ENCODE measurements at regions not wholly inside any gene's neighbourhood (a gene's known extent, or its start where the extent isn't known, plus 50 kb on each side); places are given as distances from the start of the nearest gene placed in this dataset.

GRCh38 chr7:136254148-136254547 lies 277.0 kb upstream of the MTPN start:
- 60 to 76% methylated on average over 6 of the region's 6 CpGs for WGBS, 2 donors
- H3K27me3 ChIP-seq: no peaks in the 10 kb centered on the region
- H3K9me3 ChIP-seq: no peaks in the 10 kb centered on the region
- no peak overlapping the region for H3K4me3 ChIP-seq
- ATAC-seq (ENCODE audit: low FRiP score in 2 of 2): no peak
- no peaks in the 10 kb centered on the region for H3K36me3 ChIP-seq
- no peak overlapping the region for H3K27ac ChIP-seq
- no peak for DNase-seq
- no peaks in the 10 kb centered on the region for H3K4me1 ChIP-seq
- TF ChIP-seq POLR2A (IDR thresholded peaks at IDR 0.05): no peak
- TF ChIP-seq EP300 (IDR thresholded peaks at IDR 0.05): no peak

GRCh38 chr7:136251826-136252225 lies 274.7 kb upstream of the MTPN start:
- no peaks in the 10 kb centered on the region for H3K27me3 ChIP-seq
- H3K4me1 ChIP-seq: no peaks in the 10 kb centered on the region
- no peak overlapping the region for H3K4me3 ChIP-seq
- no peak overlapping the region for H3K27ac ChIP-seq
- no peaks in the 10 kb centered on the region for H3K36me3 ChIP-seq
- DNase-seq (no peak), ATAC-seq (ENCODE audit: low FRiP score in 2 of 2) (no peak)
- H3K9me3 ChIP-seq: no peaks in the 10 kb centered on the region
- TF ChIP-seq CTCF (IDR thresholded peaks at IDR 0.05): no peak
- TF ChIP-seq POLR2A (IDR thresholded peaks at IDR 0.05): no peak
- TF ChIP-seq EP300 (IDR thresholded peaks at IDR 0.05): no peak
- 75% methylated on average over 3 of the region's 3 CpGs for WGBS, 2 donors

GRCh38 chr7:136247211-136247610 lies 270.1 kb upstream of the MTPN start:
- Histone ChIP-seq H3K4me3 (no peak overlapping the region), H3K9me3 (no peaks in the 10 kb centered on the region), H3K27ac (no peak overlapping the region), H3K4me1 (no peaks in the 10 kb centered on the region), H3K36me3 (no peaks in the 10 kb centered on the region), H3K27me3 (no peaks in the 10 kb centered on the region)
- TF ChIP-seq POLR2AphosphoS5 (IDR thresholded peaks at IDR 0.05): no peak
- no peak for TF ChIP-seq EP300 (IDR thresholded peaks at IDR 0.05)
- TF ChIP-seq POLR2A (IDR thresholded peaks at IDR 0.05): no peak
- TF ChIP-seq CTCF (IDR thresholded peaks at IDR 0.05): no peak
- 41 to 48% methylated on average over 1 of the region's 1 CpG for WGBS, 2 donors
- DNase-seq (no peak), ATAC-seq (ENCODE audit: low FRiP score in 2 of 2) (no peak)

GRCh38 chr7:136245327-136246004 lies 268.3 kb upstream of the MTPN start:
- no peak for DNase-seq
- 75 to 76% methylated on average over 3 of the region's 3 CpGs for WGBS, 2 donors

GRCh38 chr7:136234040-136234439 lies 256.9 kb upstream of the MTPN start:
- Histone ChIP-seq H3K27ac (no peak overlapping the region), H3K27me3 (no peaks in the 10 kb centered on the region), H3K4me1 (no peaks in the 10 kb centered on the region), H3K36me3 (no peaks in the 10 kb centered on the region), H3K9me3 (peaks cover 0 to 6% (median 3%) of the 10 kb centered on the region in 4 donors), H3K4me3 (no peak overlapping the region)
- ATAC-seq (ENCODE audit: low FRiP score in 2 of 2) (no peak), DNase-seq (no peak)
- no peak for TF ChIP-seq EP300 (IDR thresholded peaks at IDR 0.05)
- no peak for TF ChIP-seq POLR2AphosphoS5 (IDR thresholded peaks at IDR 0.05)
- no peak for TF ChIP-seq POLR2A (IDR thresholded peaks at IDR 0.05)
- no peak for TF ChIP-seq CTCF (IDR thresholded peaks at IDR 0.05)

More at GRCh38 chr7:136245327-136246004, 268.3 kb upstream of the MTPN start:
- Histone ChIP-seq H3K4me3 (no peak overlapping the region), H3K9me3 (no peaks in the 10 kb centered on the region), H3K4me1 (no peaks in the 10 kb centered on the region), H3K27me3 (no peaks in the 10 kb centered on the region), H3K36me3 (no peaks in the 10 kb centered on the region), H3K27ac (no peak overlapping the region)
- ATAC-seq (ENCODE audit: low FRiP score in 2 of 2): no peak
- TF ChIP-seq EP300 (IDR thresholded peaks at IDR 0.05) (no peak), POLR2AphosphoS5 (IDR thresholded peaks at IDR 0.05) (no peak), POLR2A (IDR thresholded peaks at IDR 0.05) (no peak), CTCF (IDR thresholded peaks at IDR 0.05) (no peak)

All from upper lobe of left lung (tissue), 6 donors.